ENCODE measurements at regions not wholly inside any gene's neighbourhood (a gene's known extent, or its start where the extent isn't known, plus 50 kb on each side); places are given as distances from the start of the nearest gene placed in this dataset.

GRCh38 chr20:40770564-40771307, 81.7 kb upstream of the MAFB start:
- peak; percentile 58 to 66 for DNase-seq

- DNase-seq, result no peak
Observed at GRCh38 chr20:40771308-40771610, 82.2 kb upstream of the MAFB start.

- no peak for DNase-seq
Observed at GRCh38 chr20:40771848-40772511, 82.9 kb upstream of the MAFB start.

GRCh38 chr20:40773376-40773775, 84.3 kb upstream of the MAFB start:
- no peak for DNase-seq

GRCh38 chr20:40774252-40774651, 85.2 kb upstream of the MAFB start:
- no peak for DNase-seq

- no peak for DNase-seq
Observed at GRCh38 chr20:40775561-40776146, 86.6 kb upstream of the MAFB start.

GRCh38 chr20:40776466-40777457, 87.7 kb upstream of the MAFB start:
- peak; percentile 24 to 27 for DNase-seq

- no peak for DNase-seq
Observed at GRCh38 chr20:40777653-40778052, 88.6 kb upstream of the MAFB start.

- DNase-seq, result peak; percentile 77 to 88
Observed at GRCh38 chr20:40778894-40779496, 90.0 kb upstream of the MAFB start.

- DNase-seq, result peak; percentile 75 to 94
Observed at GRCh38 chr20:40781327-40782042, 92.4 kb upstream of the MAFB start.

GRCh38 chr20:40782043-40782368, 93.0 kb upstream of the MAFB start:
- DNase-seq, result peak in 1 of 2 donors; percentile 92

- DNase-seq, result peak; percentile 51 to 68
Observed at GRCh38 chr20:40785346-40785745, 96.3 kb upstream of the MAFB start.

- DNase-seq, result no peak
Observed at GRCh38 chr20:40786336-40786735, 97.3 kb upstream of the MAFB start.

GRCh38 chr20:40787941-40788340, 98.9 kb upstream of the MAFB start:
- peak in 1 of 2 donors; percentile 44 for DNase-seq

GRCh38 chr20:40797425-40797824, 108.4 kb upstream of the MAFB start:
- no peak for DNase-seq

GRCh38 chr20:40798066-40798465, 109.0 kb upstream of the MAFB start:
- no peak for DNase-seq

GRCh38 chr20:40802886-40803285, 113.8 kb upstream of the MAFB start:
- DNase-seq, result no peak

- no peak for DNase-seq
Observed at GRCh38 chr20:40803381-40803780, 114.3 kb upstream of the MAFB start.

- no peak for DNase-seq
Observed at GRCh38 chr20:40805592-40805991, 116.6 kb upstream of the MAFB start.

GRCh38 chr20:40806929-40807820, 118.1 kb upstream of the MAFB start:
- DNase-seq, result no peak

GRCh38 chr20:40807821-40808170, 118.8 kb upstream of the MAFB start:
- no peak for DNase-seq

All from inflammatory macrophage (primary cell).